ENCODE measurements at regions not wholly inside any gene's neighbourhood (a gene's known extent, or its start where the extent isn't known, plus 50 kb on each side); places are given as distances from the start of the nearest gene placed in this dataset.

DNA sequence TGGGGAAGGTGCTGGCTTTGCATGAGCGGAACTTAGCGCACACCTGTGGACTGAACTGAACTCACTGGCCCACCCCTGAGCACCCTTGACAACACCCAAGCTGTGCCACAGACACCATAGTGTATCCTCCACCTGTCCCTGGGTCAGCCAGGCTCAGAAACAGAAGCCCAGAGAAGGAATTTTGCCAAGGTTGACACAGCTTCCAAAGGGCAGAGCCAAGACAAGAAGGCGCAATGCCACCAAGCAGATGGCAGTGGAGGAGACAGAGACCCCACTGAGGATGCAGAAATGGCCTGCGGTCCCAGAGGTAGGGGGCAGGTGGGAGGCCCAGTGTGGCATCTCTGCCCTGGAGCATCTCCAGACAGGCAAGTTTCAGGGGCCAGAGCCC is 169.0 kb downstream of the ENGASE start:
- DNase-seq (ENCODE audit: low read depth) = no peak

DNA sequence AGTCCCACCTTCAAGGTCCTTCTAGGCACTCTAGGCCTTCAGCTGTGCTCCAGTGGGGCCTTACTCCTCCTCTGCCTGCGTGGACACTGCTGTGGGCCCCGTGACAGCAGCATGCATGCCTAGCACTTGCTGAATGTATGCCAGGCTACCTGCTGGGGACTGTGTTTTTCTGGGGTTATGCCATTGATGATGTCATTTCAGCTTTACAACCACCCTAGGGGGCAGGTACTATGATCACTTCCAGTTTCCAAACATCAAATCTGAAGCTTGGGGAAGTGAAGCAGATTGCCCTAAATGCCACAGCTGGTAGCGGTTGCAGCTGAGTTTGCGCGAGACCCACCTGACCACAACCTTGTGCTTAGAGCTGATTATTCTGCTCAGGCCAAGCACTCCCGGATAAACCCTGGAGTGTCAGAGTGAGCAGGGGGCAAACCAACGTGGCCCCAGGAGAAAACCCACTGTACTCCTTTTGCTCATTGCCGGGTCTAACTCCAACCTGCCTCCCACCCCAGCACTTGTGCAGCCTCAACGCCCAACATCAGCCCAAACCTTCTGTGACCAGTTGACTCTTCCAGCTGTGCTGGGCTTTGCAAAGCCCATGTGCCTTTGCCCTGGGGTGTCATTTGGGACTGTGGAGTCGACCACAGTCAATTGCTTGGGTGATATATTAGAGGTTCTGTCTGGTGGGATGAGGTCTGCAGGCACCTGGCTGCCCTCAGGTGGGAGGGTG is 168.4 kb downstream of the ENGASE start:
- DNase-seq (ENCODE audit: low read depth) = no peak

DNA sequence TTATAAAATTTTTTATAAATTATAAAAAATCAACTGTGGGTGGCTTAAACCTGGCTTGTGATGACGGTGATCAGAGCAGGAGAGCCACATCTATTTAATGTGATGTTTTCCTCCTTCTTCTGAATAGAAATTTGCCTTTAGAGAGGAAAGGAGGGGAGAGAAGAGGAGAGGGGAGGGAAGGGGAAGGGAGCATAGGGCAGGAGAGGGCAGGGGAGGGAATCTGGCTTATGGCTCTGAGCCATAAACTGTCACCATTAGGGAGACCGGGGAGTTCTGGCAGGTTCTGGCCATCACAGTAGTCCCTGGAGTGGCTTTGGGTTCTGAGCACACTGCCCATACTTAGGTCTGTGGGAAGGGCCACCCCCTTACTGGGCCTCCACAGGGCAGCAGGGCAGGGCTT is 167.8 kb downstream of the ENGASE start:
- DNase-seq (ENCODE audit: low read depth) = no peak

DNA sequence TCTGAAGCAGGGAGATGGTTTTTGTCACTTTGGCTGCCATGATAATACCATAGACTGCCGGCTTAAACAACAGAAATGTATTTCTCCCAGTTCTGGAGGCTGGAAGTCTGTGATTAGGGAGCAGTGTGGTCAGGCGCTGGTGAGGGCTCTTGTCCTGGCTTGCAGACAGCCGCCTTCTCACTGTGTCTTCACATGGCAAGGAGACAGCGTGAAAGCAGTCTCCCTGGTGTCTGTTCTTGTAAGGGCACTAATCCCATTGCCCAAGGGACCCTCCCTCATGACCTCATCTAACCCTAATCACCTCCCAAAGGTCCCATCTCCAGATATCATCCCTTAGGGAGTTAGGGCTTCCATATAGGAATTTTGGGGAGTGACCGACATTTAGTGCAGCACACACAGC is 167.0 kb downstream of the ENGASE start:
- no peak for DNase-seq (ENCODE audit: low read depth)

DNA sequence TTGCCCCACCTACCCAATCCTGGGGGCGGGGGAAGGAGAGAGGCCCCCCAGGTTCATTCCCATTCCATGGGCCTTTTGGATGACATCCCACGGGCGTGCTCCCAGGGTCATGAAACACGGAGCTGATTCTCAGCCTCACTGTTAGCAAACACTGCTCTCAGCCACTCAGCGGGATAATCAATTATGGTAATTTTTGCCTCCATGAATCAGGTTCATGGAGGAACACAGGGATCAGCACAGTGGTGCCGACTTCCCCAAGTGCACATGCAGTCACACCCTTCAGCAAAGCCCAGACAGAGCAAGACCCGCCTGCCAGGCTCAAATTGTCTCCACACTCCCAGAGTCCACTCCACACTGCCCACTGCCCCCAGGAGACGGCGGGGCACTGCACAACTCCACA is 164.6 kb downstream of the ENGASE start:
- DNase-seq (ENCODE audit: low read depth) = no peak

DNA sequence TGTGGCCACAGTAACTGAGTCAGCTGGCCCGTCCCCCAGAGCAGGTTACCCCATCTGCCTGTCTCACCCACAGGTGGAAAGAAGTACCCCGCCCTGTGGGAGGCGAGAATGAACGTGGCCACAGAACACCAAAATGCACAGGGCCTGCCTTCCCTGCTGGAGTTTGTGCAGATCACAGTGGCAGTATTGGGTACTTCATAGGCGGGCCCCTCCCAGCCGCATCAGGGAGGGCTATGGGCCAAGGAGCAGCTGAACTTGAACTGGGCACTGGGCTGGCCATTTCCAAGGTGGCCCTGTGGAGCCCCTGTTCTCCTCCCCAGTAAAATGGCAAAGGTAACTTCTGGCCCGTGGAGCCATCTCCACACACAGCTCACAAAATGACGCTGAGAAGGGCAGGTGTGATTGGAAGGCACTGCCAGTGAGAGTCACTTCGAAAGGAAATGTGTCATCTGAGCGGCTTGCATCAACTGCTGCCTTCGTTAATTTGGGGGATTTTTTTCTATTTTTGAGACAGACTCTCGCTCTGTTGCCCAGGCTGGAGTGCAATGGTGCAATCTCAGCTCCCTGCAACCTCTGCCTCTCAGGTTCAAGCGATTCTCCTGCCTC is 162.9 kb downstream of the ENGASE start:
- no peak for DNase-seq (ENCODE audit: low read depth)

DNA sequence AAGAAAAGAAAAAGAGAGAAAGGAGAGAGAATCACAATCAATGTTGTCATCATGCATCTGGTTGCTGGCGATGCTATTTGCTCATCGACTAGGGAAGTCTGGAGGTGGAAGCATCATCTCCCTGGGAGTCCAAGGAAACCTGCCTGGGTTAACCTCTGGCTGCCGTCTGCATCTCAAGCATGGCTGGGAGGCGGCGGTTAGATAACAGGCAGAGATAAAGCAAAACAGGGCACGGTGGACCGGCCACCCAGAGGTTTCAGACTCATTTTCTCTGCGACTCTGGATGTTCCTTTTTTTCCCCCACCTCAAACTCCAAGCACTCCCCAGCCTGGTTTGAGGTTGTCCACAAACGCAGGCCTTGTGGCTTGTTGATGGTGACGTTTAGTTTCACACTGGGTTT is 161.2 kb downstream of the ENGASE start:
- DNase-seq (ENCODE audit: low read depth) = no peak

DNA sequence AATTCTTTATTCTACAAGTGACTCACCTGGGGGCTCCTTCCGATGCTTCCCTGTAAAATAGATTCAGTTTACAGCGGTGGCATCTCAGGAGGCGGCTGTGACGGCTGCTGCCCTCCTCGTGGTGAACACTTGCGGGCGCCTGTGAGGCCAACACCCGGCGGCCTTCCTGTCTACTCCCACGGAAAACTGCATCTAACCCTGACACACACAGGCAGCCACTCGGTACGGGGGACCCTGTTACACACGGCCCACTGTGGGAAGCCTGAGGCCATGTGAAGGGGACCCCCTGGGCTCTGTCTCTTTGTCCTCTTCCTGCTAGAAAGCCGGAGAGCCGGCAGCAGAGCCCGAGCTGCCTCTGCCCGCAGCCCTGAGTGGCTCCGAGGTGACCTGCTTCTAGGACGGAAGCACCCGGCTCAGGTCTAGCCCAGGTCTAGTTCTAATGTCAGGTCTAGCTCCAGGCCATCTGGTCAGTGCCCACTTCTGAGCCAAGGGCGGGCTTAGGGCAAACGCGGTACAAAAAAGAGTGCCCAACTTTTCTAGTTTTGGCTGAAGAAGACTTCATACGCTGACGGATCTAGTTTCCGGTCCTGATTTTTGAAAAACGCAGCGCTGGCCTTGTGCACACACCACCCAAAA is 159.4 kb downstream of the ENGASE start:
- DNase-seq (ENCODE audit: low read depth) = no peak

DNA sequence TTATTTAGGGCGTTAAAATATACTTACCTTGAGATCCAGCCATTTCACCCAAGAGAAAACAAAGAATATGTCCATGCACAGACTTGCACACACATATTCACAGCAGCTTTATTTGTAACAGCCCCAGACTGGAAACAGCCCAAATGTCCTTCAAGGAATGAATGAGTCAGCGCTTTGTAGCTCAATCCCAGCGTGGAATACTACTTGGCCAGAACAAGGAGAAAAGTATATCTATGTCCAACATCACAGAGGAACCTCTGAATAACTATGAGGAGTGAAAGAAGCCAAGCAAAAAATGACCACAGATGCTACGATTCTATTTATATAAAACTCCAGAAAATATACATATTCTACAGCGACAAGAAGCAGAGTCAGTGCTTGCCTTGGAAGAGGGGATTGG is 158.3 kb downstream of the ENGASE start:
- DNase-seq (ENCODE audit: low read depth) = no peak

DNA sequence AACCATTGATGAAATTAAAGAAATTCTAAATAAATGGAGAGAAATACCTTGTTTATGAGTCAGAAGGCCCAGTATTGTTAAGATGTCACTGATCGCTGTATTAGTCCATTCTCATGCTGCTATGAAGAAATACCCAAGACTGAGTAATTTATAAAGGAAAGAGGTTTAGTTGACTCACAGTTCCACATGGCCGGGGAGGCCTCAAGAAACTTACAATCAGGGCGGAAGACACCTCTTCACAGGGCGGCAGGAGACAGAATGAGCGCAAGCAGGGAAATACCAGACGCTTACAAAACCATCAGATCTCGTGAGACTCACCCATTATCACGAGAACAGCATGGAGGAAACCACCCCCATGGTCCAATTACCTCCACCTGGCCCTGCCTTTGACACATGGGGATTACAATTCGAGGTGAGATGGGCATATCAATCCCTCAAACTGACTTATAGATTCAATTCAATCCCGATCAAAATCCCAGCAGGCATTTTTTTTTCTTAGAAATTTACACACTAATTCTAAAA is 157.2 kb downstream of the ENGASE start:
- no peak for DNase-seq (ENCODE audit: low read depth)

DNA sequence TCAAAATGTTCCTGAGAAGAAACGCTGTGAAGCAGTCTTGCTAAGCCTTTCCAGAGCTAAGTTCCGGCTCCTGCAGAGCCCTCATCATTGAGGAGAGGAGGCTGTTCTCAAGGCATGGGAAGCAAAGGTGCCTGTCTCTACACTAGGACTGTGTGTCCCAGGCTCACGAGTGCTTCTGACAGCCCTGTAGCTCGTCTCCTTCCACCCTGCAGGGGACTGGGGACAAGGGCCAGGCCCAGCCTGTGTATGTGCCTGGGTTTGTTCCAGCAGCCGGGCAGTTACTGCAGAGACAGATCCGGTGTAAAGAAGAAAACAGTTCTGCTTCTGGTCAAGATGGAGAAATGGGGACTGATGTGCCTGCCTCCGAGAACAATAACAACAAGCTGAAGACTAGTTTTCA is 156.0 kb downstream of the ENGASE start:
- no peak for DNase-seq (ENCODE audit: low read depth)

DNA sequence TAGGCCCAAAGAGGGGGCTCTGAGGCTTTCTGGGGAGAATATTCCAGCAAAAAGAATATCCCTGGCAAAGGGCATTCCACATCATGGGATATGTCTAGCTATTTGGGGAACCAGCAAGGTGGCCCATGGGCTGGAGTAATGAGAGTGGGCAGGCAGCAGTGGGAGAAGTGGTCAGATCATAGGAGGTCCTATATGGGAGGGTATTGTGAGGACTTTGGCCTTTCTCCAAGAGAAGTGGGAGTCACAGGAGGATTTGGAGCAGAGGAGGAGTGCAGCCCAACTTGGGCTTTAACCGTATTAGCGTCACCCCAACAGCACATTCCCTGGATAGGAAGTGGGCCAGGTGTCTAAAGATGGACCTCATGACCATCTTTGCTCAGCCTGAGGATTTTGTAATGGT is 151.4 kb downstream of the ENGASE start:
- DNase-seq (ENCODE audit: low read depth) = no peak

DNA sequence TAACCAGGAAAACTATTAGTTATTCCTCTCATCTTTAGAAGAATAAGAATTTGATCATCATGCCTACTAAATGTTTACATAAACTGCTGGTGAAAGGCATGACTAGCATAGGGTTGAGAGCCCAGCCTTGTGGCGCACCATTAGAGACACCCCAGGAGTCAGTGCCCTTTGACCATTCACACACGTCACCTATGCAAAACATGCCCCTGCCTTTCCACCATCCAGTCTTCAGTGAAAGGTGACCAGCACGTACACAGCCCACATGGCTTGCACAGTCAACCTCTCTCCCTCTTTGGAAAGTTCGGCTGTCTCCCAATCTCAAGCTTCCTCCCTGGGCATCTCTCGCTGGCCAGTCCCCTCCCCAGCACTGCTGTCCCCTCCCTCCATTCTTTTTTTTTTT is 150.3 kb downstream of the ENGASE start:
- no peak for DNase-seq (ENCODE audit: low read depth)

DNA sequence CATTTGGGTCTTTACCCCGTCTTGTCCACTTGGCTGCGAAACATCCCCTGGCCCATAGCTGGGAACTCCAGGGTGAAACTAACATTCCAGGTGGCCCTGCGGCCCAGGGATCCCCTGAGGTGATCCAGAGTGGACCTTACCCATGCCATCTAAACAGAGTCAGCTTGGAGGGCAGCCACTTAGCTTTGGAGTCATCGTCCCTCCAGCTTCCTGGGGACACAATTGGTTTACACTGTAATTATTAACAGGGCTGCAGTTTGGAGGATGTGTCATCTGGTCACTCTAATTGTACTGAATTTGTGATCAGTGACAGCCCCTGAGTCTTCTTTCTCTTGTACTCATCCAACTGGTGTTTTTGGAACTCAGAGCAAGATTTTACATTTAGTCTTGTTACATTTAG is 149.9 kb downstream of the ENGASE start:
- DNase-seq (ENCODE audit: low read depth) = no peak

DNA sequence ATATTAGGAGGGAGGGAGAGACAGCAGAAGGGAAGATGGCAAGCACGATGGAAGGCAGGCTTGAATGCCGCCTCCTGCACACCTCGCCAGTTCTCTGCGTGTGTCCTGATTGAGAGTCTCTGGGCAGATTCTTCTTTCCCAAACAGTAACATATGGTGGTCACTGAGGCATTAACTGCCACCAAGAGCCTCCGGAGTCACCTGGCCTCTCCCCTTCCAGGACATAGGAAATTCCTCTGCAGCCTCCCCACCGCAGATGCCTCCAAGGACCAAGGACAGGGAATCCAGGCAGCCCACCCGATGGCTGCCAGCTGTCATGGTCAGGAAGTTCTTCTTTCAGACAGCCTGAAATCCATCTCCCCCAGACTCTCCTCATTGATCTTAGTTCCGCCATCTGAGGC is 149.3 kb downstream of the ENGASE start:
- DNase-seq (ENCODE audit: low read depth) = no peak

DNA sequence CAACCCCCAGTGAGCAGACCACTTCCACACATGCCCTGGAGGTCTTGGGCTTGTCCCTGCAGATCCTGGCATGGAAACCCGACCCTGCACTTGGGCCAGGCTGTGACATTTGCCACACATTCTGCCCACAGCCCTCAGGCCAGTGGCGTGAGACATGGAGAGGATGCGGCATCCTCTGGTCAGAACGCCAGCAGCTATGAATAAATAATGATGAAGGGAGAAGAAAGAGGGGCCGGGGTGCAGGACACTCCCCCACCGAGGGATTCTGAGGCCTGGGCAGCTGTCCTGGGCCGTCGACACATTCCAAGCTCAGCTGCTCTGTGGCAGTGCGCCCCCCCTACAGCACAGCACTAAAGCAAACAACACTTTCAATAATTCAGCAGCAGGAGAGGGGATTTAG is 148.8 kb downstream of the ENGASE start:
- DNase-seq (ENCODE audit: low read depth) = no peak

DNA sequence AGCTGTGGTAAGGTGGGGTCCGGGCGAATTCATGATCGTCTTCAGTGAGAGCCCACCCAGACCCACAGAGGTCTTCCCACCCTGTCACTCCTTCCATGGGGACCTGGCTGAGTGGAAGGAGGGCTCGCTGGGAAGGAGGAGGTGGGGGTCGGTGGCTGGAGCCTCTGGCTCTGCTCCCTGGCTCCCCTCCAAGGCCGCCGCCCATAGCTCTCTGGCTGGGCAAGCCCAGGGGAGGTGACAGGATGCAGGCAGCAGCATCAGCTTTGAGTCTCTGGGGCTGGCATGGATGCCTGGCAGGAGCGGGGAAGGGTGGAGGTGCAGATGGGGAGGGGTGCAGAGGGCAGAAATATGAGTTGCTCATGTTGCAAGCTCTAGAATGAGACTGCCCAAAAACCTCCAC is 147.0 kb downstream of the ENGASE start:
- DNase-seq (ENCODE audit: low read depth) = no peak

DNA sequence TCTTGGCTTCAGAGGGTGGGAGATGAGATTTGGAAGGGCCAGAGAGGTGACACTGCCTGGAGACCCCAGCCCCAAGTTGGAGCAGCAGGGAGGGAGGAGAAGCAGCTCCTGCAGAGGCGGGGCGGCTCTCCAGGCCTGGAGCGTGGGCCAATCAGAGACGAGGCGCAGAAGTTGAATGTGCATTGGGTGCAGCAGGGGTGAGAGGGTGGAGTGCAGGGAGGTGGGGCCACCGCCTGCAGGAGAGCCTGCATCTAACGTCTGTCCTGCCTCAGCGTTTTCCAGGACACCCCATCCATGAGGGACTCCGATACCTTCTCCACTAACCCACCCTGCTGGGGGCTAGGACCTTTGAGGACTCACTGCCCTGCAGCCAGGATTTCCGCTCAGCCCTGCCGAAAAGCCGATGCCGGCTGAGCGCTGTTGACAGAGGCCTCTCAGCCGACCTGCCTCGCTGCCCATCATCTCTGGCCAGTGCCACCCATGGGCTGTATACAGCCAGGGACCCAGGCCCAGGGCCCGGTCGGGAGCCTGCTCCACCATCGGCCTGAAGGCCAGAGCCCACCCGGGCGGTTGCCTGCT is 146.2 kb downstream of the ENGASE start:
- peak; percentile 11 for DNase-seq (ENCODE audit: low read depth)

DNA sequence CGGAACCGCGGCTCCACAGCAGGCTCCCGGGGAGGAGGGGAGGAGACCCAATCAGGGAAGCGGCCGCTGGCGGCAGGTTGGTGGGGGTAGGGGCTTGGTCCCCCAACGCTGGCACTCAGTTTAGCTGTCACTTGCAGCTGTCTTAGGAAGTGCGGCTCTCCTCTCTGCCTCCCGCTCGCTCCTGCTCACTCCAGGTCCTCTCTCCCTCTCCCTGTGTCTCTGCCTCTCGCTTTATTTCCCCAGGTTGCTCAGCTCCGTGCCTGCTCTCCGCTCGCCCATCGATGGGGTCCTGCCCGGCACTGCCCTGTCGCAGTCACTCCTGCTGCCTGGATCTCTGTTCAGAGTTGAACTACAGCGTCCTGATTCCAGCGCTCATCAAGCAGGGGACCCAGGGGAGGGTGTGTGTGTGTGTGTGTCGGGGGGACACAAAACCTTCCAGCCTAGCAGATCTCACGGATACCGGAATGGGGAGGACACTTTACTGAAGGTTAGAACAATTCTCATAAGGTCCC is 145.6 kb downstream of the ENGASE start:
- no peak for DNase-seq (ENCODE audit: low read depth)

DNA sequence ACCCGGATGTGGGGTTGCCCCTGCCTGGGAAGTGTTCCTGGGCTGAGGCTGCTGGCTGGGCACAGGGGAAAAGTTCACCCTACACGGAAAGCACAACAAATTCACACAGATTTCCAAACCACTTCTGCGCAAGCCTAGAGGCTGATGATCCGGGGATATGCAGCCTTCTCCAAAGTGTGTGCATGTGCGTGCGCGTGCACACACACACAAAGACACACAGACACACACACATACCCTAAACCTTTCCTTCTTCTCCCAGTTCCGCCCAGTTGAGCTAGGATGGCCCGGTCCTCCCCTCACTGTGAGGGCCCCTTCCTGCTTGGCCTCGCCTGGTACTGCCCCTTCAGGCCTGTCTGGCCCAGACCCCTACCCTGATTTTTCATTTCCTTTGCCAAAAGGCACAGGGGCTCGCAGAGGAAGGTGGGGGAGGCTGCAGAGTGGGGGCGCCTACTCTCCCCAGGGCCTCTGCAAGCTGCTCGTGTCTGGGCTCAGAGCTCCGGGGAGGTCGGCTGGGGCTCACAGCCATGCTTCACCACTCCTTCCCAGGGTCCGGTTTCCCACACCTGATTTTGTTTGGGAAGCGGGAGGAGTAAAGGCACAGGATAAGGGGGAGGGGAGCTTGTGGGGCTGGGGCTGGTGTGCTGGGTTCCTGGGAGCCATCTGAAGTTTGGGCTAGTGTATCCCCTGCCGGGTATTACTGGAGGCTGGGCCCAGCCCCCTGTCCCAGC is 144.7 kb downstream of the ENGASE start:
- no peak for DNase-seq (ENCODE audit: low read depth)

DNA sequence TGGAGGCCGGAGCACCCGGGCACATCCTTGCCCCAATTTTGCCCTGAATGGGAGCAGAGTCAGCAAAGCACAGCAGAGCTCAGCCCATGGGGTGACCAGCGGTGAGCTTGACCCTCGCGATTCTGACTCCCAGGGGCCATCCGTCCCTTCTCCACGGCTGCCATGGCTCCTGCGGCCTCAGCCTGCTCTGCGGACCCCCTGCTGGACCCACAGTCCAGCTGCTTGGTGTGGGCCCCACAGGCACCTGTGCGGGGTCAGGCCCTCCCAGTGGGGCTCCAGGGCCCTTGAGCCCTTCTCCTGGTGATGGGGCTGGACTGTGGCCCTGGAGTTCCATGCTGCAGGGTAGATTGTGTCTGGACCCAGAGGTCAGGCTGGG is 144.2 kb downstream of the ENGASE start:
- no peak for DNase-seq (ENCODE audit: low read depth)

DNA sequence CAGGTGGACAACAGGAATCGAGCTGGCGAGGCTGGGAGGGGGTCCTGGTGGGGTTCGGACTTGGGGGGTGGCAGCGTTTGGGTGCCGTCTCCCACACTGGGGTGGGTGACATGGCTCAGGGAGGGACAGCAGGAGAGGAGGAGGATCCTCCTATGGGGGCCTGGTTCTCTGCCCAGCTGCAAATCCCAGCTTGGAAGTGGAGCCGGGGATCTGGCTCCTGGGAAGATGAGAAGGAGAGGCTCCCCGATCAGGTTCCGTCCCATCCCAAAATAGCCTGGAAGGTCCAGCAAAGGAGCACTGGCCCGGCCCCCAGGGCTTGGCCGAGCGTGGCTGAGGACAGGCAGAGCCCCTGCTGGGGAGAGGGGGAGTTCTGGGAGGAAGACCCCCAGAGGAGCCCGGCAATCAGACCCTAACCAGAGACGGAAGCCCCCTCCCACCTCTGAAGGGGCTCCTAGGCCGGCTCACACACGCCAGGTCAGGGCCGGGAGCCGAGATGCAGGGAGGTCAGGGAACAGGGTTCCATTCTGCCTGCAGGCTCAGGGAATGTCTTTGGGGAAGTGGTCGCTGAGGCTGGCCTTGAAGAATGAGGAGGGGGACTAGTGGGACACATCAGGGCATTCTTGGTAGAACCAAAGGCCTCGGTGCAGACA is 143.7 kb downstream of the ENGASE start:
- no peak for DNase-seq (ENCODE audit: low read depth)
